WTC11 (cell line): ENCODE measurements at regions not wholly inside any gene's neighbourhood (a gene's known extent, or its start where the extent isn't known, plus 50 kb on each side); places are given as distances from the start of the nearest gene placed in this dataset.

Source experiments
- CREM ChIP-seq: sonication (generic); formaldehyde crosslinking; IDR thresholded peaks from 2 replicates; pipeline ENCODE4 v1.8.1; 2022; ENCODE audit warnings: mild to moderate bottlenecking, missing genetic modification reagents, moderate library complexity
- CTCF ChIP-seq: fragments of 200-600 bp; IDR thresholded peaks from 2 replicates; pipeline ENCODE4 v1.8.0; 2022; ENCODE audit warnings: antibody characterized with exemption
- MAX ChIP-seq: sonication (generic); formaldehyde crosslinking; IDR thresholded peaks from 2 replicates; pipeline ENCODE4 v1.8.0; 2022; ENCODE audit warnings: mild to moderate bottlenecking, missing genetic modification reagents
- NR3C1 ChIP-seq: sonication (generic); formaldehyde crosslinking; conservative IDR thresholded peaks from 2 replicates; pipeline ENCODE4 v1.8.1; 2023; ENCODE audit warnings: low read depth, mild to moderate bottlenecking, missing genetic modification reagents

DNA sequence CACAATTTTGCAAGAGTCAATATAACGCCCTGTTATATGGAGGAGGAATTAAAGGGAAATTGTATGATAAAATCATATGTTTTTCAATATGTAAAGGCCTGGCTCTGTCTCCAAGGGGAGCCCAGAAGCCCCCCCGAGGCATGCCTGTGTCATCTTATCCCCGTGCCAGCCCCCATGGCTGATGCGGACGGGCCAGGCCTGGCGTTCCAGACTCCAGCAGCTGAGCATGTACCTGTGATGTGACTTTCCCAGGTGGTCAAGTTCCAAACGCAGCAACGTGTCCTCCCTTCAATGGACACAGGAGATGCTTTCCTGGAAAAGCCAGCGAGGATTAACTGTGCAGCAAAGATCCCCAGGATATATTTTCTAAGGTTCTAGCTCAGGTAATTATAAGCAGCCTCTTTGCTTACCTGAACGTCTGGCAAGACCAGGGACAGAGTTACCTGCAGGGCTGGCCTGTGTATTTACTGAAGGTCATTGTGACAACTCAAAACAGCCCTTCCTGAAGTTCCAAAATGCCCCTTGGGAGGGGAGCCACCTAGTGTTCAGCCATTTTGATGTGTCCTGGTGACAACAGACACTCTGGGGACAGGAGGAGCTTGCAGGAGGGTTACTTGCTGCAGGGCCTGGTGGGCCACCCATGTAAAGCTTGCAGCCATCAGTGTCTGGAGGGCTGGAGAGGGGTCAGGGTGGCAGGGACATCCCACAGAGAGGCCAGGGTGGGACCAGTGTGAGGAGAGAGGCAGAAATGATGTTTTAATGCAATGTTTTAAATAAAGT is 53.3 kb upstream of the RNU6ATAC start:
- TF ChIP-seq MAX (CRISPR knock-in tag) (no peak), CTCF (no peak), NR3C1 (CRISPR knock-in tag) (no peak), CREM (CRISPR knock-in tag) (no peak)
